KOPT-K1 (cell line): ENCODE measurements at regions not wholly inside any gene's neighbourhood (a gene's known extent, or its start where the extent isn't known, plus 50 kb on each side); places are given as distances from the start of the nearest gene placed in this dataset.
"Not testable (repeated sequence)": the region's sequence is repeated elsewhere in the genome, so short reads cannot be mapped to it uniquely, and the experiment has no call there.

ENCODE experiments used
- H3K27ac ChIP-seq: fragments of 200-600 bp; sonication (generic); 2 replicates; pipeline ENCODE4 v1.5.1; 2016; ENCODE audit warnings: antibody characterized with exemption, mild to moderate bottlenecking, low read depth, low read length; ENCODE audit not compliant: poor library complexity, severe bottlenecking
- H3K36me3 ChIP-seq: fragments of 200-600 bp; sonication (generic); 2 replicates; pipeline ENCODE4 v1.5.1; 2017; ENCODE audit warnings: antibody characterized with exemption, mild to moderate bottlenecking, low read length, moderate library complexity; ENCODE audit not compliant: insufficient read depth
- H3K9me3 ChIP-seq: fragments of 200-600 bp; sonication (generic); 2 replicates; pipeline ENCODE4 v1.5.1; 2017; ENCODE audit warnings: antibody characterized with exemption, low read length, mild to moderate bottlenecking; ENCODE audit not compliant: insufficient read depth, poor library complexity, severe bottlenecking

GRCh38 chr3:110506890-110507289 lies 564.7 kb upstream of the NECTIN3 start:
- Histone ChIP-seq H3K9me3 (no peaks in the 10 kb centered on the region), H3K36me3 (no peaks in the 10 kb centered on the region), H3K27ac (no peak overlapping the region)

- H3K27ac ChIP-seq, H3K9me3 ChIP-seq, H3K36me3 ChIP-seq: not testable (repeated sequence)
These were observed 564.0 kb upstream of the NECTIN3 start for GRCh38 chr3:110507570-110507969.

- no peaks in the 10 kb centered on the region for H3K36me3 ChIP-seq
- H3K9me3 ChIP-seq, result no peaks in the 10 kb centered on the region
- H3K27ac ChIP-seq, result no peak overlapping the region
These were observed 558.7 kb upstream of the NECTIN3 start for GRCh38 chr3:110512961-110513360.

- Histone ChIP-seq H3K36me3 (no peaks in the 10 kb centered on the region), H3K27ac (no peak overlapping the region), H3K9me3 (no peaks in the 10 kb centered on the region)
These were observed 553.6 kb upstream of the NECTIN3 start for GRCh38 chr3:110518031-110518430.

- no peaks in the 10 kb centered on the region for H3K9me3 ChIP-seq
- H3K27ac ChIP-seq, result no peak overlapping the region
- no peaks in the 10 kb centered on the region for H3K36me3 ChIP-seq
These were observed 552.5 kb upstream of the NECTIN3 start for GRCh38 chr3:110519071-110519470.

- Histone ChIP-seq H3K27ac (no peak overlapping the region), H3K36me3 (no peaks in the 10 kb centered on the region), H3K9me3 (no peaks in the 10 kb centered on the region)
These were observed 550.6 kb upstream of the NECTIN3 start for GRCh38 chr3:110521019-110521418.

GRCh38 chr3:110525558-110526064 lies 546.0 kb upstream of the NECTIN3 start:
- H3K9me3 ChIP-seq, H3K27ac ChIP-seq, H3K36me3 ChIP-seq: not testable (repeated sequence)

GRCh38 chr3:110526777-110527727 lies 544.6 kb upstream of the NECTIN3 start:
- H3K36me3 ChIP-seq, result no peaks in the 10 kb centered on the region
- no peaks in the 10 kb centered on the region for H3K9me3 ChIP-seq
- no peak overlapping the region for H3K27ac ChIP-seq

- no peaks in the 10 kb centered on the region for H3K9me3 ChIP-seq
- no peaks in the 10 kb centered on the region for H3K36me3 ChIP-seq
- no peak overlapping the region for H3K27ac ChIP-seq
These were observed 543.1 kb upstream of the NECTIN3 start for GRCh38 chr3:110528305-110529121.

- H3K27ac ChIP-seq, result no peak overlapping the region
- no peaks in the 10 kb centered on the region for H3K9me3 ChIP-seq
- no peaks in the 10 kb centered on the region for H3K36me3 ChIP-seq
These were observed 540.7 kb upstream of the NECTIN3 start for GRCh38 chr3:110530902-110531301.

GRCh38 chr3:110533089-110533488 lies 538.5 kb upstream of the NECTIN3 start:
- Histone ChIP-seq H3K27ac (no peak overlapping the region), H3K9me3 (no peaks in the 10 kb centered on the region), H3K36me3 (no peaks in the 10 kb centered on the region)

GRCh38 chr3:110542552-110543150 lies 529.0 kb upstream of the NECTIN3 start:
- Histone ChIP-seq H3K36me3 (no peaks in the 10 kb centered on the region), H3K9me3 (no peaks in the 10 kb centered on the region)

GRCh38 chr3:110544730-110545129 lies 526.9 kb upstream of the NECTIN3 start:
- H3K9me3 ChIP-seq, result no peaks in the 10 kb centered on the region
- H3K36me3 ChIP-seq, result no peaks in the 10 kb centered on the region
- no peak overlapping the region for H3K27ac ChIP-seq

More at GRCh38 chr3:110542552-110543150, 529.0 kb upstream of the NECTIN3 start:
- no peak overlapping the region for H3K27ac ChIP-seq

- Histone ChIP-seq H3K9me3 (no peaks in the 10 kb centered on the region), H3K36me3 (no peaks in the 10 kb centered on the region), H3K27ac (no peak overlapping the region)
These were observed 521.1 kb upstream of the NECTIN3 start for GRCh38 chr3:110550511-110550910.

GRCh38 chr3:110562621-110563020 lies 509.0 kb upstream of the NECTIN3 start:
- Histone ChIP-seq H3K9me3 (no peaks in the 10 kb centered on the region), H3K36me3 (no peaks in the 10 kb centered on the region), H3K27ac (no peak overlapping the region)
